Transverse colon (tissue), 4 donors: ENCODE measurements at regions not wholly inside any gene's neighbourhood (a gene's known extent, or its start where the extent isn't known, plus 50 kb on each side); places are given as distances from the start of the nearest gene placed in this dataset.

Experiments used
- CTCF ChIP-seq, 5 experiments: fragments of 200-600 bp in 3 of 5; fragments of 450-650 bp in 2 of 5; sonication (generic) in 3 of 5; IDR thresholded peaks; 1 replicate in 2 of 5; 2 replicates in 3 of 5; pipeline ENCODE4 v1.5.1; 2016 to 2017; ENCODE audit warnings: antibody characterized with exemption in 5 of 5, inconsistent platforms in 3 of 5, mild to moderate bottlenecking in 2 of 5, moderate library complexity in 1 of 5
- EP300 ChIP-seq: sonication (generic); formaldehyde crosslinking; IDR thresholded peaks from one replicate; pipeline ENCODE4 v1.6.1; 2017; ENCODE audit warnings: antibody characterized with exemption, low read depth
- POLR2A ChIP-seq: fragments of 450-650 bp; IDR thresholded peaks from one replicate; pipeline ENCODE4 v1.6.1; 2016; ENCODE audit warnings: antibody characterized with exemption, mild to moderate bottlenecking, moderate library complexity
- POLR2AphosphoS5 ChIP-seq, 3 donors: sonication (generic); formaldehyde crosslinking; IDR thresholded peaks; one replicate each; pipeline ENCODE4 v1.6.1; 2016; ENCODE audit warnings: antibody characterized with exemption in 3 of 3

- TF ChIP-seq CTCF (IDR thresholded peaks at IDR 0.05) (no peak), EP300 (no peak), POLR2AphosphoS5 (IDR thresholded peaks at IDR 0.05) (no peak), POLR2A (no peak)
These were observed 365.0 kb upstream of the CHORDC1 start for GRCh38 chr11:90587896-90588295.
